ENCODE measurements at regions not wholly inside any gene's neighbourhood (a gene's known extent, or its start where the extent isn't known, plus 50 kb on each side); places are given as distances from the start of the nearest gene placed in this dataset.
"Not testable (repeated sequence)": the region's sequence is repeated elsewhere in the genome, so short reads cannot be mapped to it uniquely, and the experiment has no call there.

GRCh38 chr6:169144356-169144755 is 109.3 kb downstream of the THBS2 start:
- no peak for DNase-seq (ENCODE audit: low read depth)

GRCh38 chr6:169142538-169142844 is 111.2 kb downstream of the THBS2 start:
- DNase-seq (ENCODE audit: low read depth), result no peak

GRCh38 chr6:169141671-169142537 is 111.7 kb downstream of the THBS2 start:
- no peak for DNase-seq (ENCODE audit: low read depth)

- no peak for DNase-seq (ENCODE audit: low read depth)
Observed at GRCh38 chr6:169140986-169141495, 112.6 kb downstream of the THBS2 start.

GRCh38 chr6:169139179-169139971 is 114.3 kb downstream of the THBS2 start:
- DNase-seq (ENCODE audit: low read depth), result no peak

- no peak for DNase-seq (ENCODE audit: low read depth)
Observed at GRCh38 chr6:169132352-169132940, 121.2 kb downstream of the THBS2 start.

GRCh38 chr6:169131390-169131789 is 122.3 kb downstream of the THBS2 start:
- no peak for DNase-seq (ENCODE audit: low read depth)

- no peak for DNase-seq (ENCODE audit: low read depth)
Observed at GRCh38 chr6:169130113-169130512, 123.5 kb downstream of the THBS2 start.

GRCh38 chr6:169121013-169121412 is 132.6 kb downstream of the THBS2 start:
- DNase-seq (ENCODE audit: low read depth), result no peak

- no peak for DNase-seq (ENCODE audit: low read depth)
Observed at GRCh38 chr6:169119669-169120068, 134.0 kb downstream of the THBS2 start.

GRCh38 chr6:169118346-169118830 is 135.3 kb downstream of the THBS2 start:
- no peak for DNase-seq (ENCODE audit: low read depth)

- no peak for DNase-seq (ENCODE audit: low read depth)
Observed at GRCh38 chr6:169117663-169118062, 136.0 kb downstream of the THBS2 start.

GRCh38 chr6:169115632-169116031 is 138.0 kb downstream of the THBS2 start:
- DNase-seq (ENCODE audit: low read depth), result no peak

- not testable (repeated sequence) for DNase-seq (ENCODE audit: low read depth)
Observed at GRCh38 chr6:169114632-169115031, 139.0 kb downstream of the THBS2 start.

- no peak for DNase-seq (ENCODE audit: low read depth)
Observed at GRCh38 chr6:169112483-169113320, 140.9 kb downstream of the THBS2 start.

- DNase-seq (ENCODE audit: low read depth), result no peak
Observed at GRCh38 chr6:169111203-169111602, 142.4 kb downstream of the THBS2 start.

- DNase-seq (ENCODE audit: low read depth), result no peak
Observed at GRCh38 chr6:169109411-169110220, 144.0 kb downstream of the THBS2 start.

- DNase-seq (ENCODE audit: low read depth), result no peak
Observed at GRCh38 chr6:169108753-169109152, 144.9 kb downstream of the THBS2 start.

- DNase-seq (ENCODE audit: low read depth), result no peak
Observed at GRCh38 chr6:169106176-169106575, 147.5 kb downstream of the THBS2 start.

- DNase-seq (ENCODE audit: low read depth), result no peak
Observed at GRCh38 chr6:169101981-169102380, 151.7 kb downstream of the THBS2 start.

Data from T follicular helper cell (primary cell).